WERI-Rb-1 (cell line): ENCODE measurements at regions not wholly inside any gene's neighbourhood (a gene's known extent, or its start where the extent isn't known, plus 50 kb on each side); places are given as distances from the start of the nearest gene placed in this dataset.
"Not testable (repeated sequence)": the region's sequence is repeated elsewhere in the genome, so short reads cannot be mapped to it uniquely, and the experiment has no call there.

Experiments used
- DNase-seq: peaks from one replicate; pipeline ENCODE4 v3.0.0-alpha.2; 2020
- H3K27ac ChIP-seq: fragments of 250-450 bp; sonication (Bioruptor Pico); 2 replicates; pipeline ENCODE4 v1.5.1; 2020; ENCODE audit warnings: mild to moderate bottlenecking, moderate library complexity
- H3K27me3 ChIP-seq: fragments of 250-450 bp; sonication (Bioruptor Pico); 2 replicates; pipeline ENCODE4 v1.5.1; 2021; ENCODE audit warnings: mild to moderate bottlenecking, low read depth, moderate library complexity; ENCODE audit not compliant: insufficient read depth, severe bottlenecking
- H3K36me3 ChIP-seq: fragments of 250-450 bp; sonication (Bioruptor Pico); 2 replicates; pipeline ENCODE4 v1.5.1; 2020; ENCODE audit warnings: mild to moderate bottlenecking, moderate library complexity
- H3K4me3 ChIP-seq: 2 replicates; pipeline ENCODE4 v1.5.1; 2011; ENCODE audit warnings: low read depth, mild to moderate bottlenecking, control low read depth, low read length
- H3K9me3 ChIP-seq: fragments of 250-450 bp; sonication (Bioruptor Pico); 2 replicates; pipeline ENCODE4 v1.5.1; 2021; ENCODE audit warnings: mild to moderate bottlenecking, moderate library complexity; ENCODE audit not compliant: severe bottlenecking

DNA sequence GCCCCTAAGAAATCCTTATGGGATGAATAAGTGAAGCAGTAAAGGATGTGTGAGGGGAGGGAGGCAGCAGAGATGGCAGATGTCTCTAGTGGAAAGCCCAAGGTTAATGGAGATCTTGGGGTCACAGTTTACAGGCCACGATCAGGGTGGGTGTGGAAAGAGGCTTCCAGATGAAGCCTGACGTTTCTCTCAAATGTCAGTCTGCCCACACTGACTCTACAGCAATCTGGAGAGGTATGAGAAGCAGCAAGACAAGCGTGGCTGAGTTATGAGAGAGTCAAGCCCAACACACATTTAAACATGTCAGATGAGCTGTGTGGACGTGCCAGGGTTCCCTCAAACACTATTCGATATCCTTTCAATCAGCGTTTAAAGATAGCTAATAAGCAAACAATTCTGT, 308.2 kb downstream of the BCL2L11 start:
- not testable (repeated sequence) for H3K9me3 ChIP-seq, H3K27me3 ChIP-seq, DNase-seq, H3K4me3 ChIP-seq, H3K27ac ChIP-seq, H3K36me3 ChIP-seq

DNA sequence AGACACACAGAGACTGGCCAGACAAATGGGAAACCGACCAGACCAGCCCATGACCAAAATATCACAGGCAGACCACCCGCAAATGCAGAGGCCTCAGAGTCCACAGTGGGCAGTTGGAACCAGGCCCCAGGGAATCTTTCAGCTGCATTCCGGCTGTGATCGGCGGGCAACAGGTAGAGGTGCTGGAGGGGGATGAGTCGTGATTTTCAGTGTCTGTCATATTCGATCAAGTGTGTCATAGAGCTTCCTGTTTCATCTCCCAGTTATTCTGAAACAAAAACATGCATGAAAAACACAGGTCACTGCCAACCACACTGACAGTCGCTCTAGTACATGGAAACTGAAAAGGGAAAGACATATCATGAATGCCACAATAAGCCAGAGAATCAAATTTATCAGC, 308.6 kb downstream of the BCL2L11 start:
- DNase-seq, H3K36me3 ChIP-seq, H3K27ac ChIP-seq, H3K27me3 ChIP-seq, H3K4me3 ChIP-seq, H3K9me3 ChIP-seq: not testable (repeated sequence)

DNA sequence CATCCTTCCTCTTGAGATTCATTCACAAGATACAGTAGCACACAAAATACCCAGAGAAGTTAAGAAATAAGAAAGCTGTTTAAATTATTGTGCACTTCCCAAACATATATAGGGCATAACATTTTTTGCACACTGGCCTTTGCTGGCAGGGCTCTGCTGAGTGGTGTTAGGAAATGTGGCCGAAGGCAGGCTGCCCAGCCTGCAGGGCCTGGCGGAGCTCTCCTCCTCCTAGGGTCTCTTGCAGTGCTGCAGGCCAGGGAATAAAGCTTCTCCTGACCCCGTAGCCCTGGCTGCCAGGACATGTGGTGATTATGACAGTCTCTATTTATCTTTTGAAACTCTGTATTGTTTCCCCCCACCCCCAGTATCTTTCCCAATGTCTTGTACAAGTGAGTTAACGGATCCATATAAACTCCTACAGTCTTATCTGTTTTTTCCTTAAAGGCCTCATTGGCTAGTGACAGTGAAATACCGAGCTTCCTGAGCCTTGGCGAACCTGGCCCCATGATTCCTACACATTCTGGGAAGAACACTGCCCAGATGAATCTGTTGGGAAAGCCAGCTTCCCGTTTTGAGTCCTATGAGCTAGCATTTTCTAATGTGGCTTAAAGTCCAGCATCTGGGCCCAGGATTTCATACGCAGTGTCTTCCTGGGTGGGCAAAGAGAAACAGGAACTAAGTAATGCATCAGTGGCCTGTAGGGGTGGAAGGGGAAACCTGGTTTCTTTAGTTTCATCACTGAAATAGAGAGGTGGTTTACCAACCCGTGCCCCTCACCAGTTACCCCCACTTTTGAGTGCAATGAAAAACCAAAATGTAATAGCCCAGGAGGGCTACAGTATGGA, 310.3 kb downstream of the BCL2L11 start:
- not testable (repeated sequence) for H3K27me3 ChIP-seq, H3K4me3 ChIP-seq

DNA sequence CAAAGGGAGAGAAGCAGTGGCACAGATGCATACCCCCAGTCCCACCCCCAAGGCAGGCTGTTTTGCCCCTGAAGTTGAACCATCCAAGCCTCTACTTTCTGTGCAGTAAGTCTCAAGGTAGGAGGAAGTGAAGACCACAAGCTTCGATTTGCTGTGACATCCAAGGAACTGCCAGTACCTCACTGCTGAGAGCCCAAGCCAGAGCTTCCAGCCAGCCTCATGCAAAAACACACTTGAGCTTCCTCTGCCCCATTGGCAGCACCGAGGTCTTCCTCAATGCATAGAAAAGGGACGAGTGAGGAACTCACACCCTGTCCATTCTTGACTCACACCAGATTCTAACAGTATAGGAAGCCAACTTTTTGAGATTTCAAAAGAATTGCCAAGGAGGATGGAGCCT, 311.7 kb downstream of the BCL2L11 start:
- H3K27ac ChIP-seq, H3K9me3 ChIP-seq, H3K36me3 ChIP-seq, H3K4me3 ChIP-seq, DNase-seq, H3K27me3 ChIP-seq: not testable (repeated sequence)

More for the DNA sequence above, 310.3 kb downstream of the BCL2L11 start:
- H3K36me3 ChIP-seq, H3K27ac ChIP-seq, H3K9me3 ChIP-seq, DNase-seq: not testable (repeated sequence)

DNA sequence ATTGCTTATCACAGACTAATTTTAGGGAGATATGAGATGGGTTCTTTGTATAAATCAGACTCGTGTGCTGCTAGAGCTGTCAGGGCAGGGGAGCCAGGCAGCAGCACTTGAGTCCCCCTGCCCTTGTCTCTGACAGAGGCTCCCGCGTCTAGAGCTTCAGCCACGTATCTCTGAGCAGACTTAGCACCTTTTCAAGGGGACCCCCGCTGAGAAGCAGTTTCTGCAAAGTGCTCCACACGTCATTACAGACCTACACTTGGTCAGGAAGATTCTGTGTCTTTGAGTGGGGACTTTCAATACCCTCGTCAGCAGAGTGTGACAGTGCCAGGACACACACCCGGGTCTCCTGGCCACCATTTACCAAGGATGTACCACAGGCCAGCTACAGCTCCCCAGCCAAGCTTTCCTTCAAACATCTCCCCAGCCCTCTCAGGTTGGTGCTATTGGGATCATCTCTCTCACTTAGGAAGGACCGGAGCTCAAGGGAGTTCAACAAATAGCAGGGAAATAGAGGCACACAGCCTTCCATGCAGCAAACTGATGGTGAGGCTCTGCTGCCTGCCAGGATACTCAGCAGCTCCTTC, 312.3 kb downstream of the BCL2L11 start:
- not testable (repeated sequence) for H3K27me3 ChIP-seq, DNase-seq, H3K9me3 ChIP-seq, H3K36me3 ChIP-seq, H3K4me3 ChIP-seq, H3K27ac ChIP-seq

DNA sequence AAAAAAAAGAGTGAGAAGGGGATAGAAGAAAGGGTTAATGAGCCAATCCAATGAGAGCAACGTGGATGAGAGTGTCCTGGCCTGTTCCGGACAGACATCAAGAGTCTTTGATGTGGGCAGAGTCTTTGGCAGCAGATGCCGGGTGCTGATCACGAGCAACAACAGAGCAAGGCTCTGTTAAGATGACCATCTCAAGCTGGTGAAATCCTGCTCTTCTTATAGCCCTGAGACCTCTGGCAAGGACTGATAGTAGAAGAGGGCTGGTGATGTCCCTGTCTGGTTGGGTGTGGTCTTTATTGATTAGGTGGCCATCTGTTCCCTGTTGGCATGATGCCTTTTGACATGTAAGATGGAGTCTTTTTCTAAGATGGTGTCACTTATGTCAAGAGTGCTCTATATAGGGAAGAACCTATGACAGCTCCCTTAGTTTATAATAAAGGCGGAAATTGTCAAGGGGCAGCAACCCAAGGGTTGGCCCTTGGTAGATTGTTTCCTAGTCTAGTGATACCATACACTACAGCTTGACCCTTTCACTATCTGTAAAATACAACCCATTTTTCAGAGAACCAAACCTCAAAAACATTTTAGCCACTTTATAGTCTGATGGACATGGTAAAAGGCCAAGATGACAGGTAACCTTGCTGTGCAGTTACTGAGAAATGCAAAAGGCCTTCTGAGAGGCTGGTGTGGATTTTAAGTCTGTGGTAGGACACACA, 313.3 kb downstream of the BCL2L11 start:
- not testable (repeated sequence) for H3K36me3 ChIP-seq, H3K9me3 ChIP-seq, H3K27me3 ChIP-seq, DNase-seq, H3K27ac ChIP-seq, H3K4me3 ChIP-seq

DNA sequence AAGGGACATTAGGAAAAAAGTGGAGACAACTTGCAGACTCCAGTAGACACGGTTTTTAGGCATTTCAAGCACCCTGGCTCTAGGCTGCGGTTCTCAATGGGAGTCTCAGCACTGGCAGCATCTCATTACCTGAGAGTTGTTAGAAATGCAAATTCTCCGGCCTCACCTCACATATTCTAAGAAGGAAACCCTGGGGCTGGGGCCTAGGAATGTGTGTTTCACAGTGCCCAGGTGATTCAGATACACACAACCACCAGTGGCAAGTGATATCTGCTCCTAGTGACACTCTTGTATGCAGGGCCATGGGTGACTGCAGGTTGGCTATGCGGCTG, 313.9 kb downstream of the BCL2L11 start:
- not testable (repeated sequence) for H3K27me3 ChIP-seq, H3K9me3 ChIP-seq, H3K4me3 ChIP-seq, DNase-seq, H3K27ac ChIP-seq, H3K36me3 ChIP-seq

DNA sequence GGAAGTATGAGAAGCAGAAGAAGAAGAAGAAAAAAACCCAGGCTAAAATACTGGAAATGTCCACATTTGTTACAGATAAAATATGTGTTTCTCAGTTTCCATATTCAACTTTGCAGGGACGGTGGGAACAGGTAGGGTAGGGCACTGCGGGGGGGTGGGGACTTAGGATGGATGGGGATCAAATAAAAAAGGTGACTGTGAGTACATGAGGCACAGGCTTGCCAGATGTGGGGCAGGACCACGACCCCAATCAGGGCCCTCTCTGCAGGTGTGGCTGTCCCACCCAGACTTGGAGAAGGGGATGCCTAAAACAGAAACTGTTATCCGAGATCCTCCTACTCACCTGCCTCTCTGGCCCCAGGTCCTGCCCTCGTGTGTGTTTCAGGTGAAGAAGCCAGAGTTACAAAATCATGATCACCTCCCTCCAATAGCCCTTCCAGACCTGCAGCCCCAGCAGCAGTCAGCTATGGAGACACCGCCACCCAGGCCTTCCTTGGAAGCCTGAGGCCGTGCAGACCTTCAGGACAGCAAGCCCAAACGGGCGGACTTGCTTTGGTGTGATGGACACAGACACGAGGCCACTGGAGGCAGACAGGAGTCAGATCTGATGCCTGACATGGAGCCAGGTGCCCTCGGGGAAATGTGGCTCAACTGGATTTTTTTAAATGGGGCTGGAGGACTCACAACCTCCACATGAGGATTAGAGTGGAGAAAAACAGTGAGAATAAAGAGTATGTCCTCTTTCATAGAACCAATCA, 315.0 kb downstream of the BCL2L11 start:
- H3K9me3 ChIP-seq, H3K36me3 ChIP-seq, DNase-seq, H3K27ac ChIP-seq, H3K27me3 ChIP-seq, H3K4me3 ChIP-seq: not testable (repeated sequence)

DNA sequence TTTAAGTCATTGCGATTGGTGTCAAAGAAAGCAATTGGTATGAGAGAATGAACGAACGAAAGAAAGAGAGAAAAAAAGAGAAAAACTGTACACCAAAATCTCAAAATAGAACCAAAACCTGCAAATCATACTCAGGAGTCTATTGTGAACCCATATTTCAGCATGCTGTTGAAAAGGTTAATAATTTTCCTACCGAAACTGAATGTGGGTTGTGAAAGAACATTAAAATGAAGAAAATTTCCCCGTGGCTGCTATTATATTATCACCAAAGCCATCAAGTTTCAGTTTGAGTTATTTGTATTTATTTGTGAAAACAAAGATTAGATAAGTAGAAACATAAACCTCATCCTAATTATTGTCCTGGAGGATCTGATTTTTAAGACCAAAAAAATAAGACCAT, 315.7 kb downstream of the BCL2L11 start:
- not testable (repeated sequence) for H3K9me3 ChIP-seq, H3K27ac ChIP-seq, DNase-seq, H3K4me3 ChIP-seq, H3K36me3 ChIP-seq, H3K27me3 ChIP-seq

DNA sequence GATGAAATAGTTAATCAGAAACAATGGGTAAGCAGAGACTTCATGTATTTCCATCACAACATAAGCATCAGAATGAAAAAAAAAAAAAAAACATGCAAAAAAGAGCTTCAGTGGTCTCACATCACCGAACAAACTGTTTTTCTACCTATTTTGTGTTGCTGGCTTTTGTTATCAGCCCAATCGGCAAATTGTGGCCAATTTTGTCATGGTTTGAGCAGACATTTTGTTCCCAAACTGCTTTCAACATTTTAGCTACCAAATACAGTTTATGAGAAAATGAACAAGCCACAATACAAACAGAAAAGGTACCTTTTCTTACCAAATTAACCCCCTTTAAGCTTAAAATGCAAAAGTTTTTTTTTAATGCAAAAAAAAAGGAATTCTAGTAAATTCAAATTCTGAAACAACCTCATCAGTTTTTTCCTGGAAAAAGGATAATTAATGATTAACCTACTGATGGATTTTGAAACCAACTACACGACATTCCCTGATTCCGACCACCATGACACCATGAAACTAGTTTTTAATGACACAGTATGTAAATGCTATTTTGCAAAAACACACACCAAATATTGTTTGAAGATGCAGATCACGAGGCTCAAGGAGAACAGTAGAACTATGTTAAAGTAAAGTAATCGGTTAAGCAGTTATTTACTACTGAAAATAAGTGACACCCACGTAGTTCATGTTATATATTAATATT, 316.7 kb downstream of the BCL2L11 start:
- DNase-seq, H3K4me3 ChIP-seq, H3K9me3 ChIP-seq, H3K36me3 ChIP-seq, H3K27me3 ChIP-seq, H3K27ac ChIP-seq: not testable (repeated sequence)

DNA sequence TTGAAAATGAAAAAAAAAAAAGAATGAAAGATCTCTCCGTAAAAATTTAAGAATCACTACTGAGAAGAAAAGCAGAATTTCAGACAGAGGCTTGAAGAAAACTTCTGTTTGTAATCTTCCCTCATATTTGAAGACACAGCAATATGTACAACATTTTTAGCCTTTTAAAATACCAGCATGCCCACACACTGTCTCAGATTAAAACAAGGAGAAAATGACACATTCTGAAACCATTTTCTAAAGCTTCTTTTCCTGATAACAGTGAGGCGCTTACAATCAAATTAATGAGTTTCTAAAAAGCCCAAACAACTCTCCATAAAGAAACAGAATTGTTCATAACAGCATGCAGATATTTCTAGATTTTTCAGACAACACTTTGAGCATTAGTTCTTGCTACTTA, 317.4 kb downstream of the BCL2L11 start:
- not testable (repeated sequence) for H3K4me3 ChIP-seq, H3K9me3 ChIP-seq, H3K27me3 ChIP-seq, H3K36me3 ChIP-seq, H3K27ac ChIP-seq, DNase-seq

DNA sequence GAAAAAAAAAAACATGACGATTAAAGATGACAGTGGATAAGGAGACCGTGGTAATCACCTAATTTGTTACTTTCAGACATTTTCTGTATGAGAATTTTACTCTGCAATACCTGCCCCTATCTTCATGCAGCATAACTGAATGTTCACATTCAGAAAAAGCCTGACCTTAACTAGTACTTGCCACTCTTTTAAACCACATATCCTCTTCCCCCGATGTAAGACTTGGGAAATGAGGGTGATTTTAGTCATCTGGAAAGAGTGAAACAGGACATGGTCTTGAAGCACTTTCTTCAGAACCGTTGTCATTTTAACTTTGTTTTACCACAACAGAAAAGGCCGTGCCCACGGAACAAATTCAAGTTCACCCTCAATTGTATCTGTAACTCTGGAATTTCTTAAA, 318.5 kb downstream of the BCL2L11 start:
- not testable (repeated sequence) for H3K4me3 ChIP-seq, DNase-seq, H3K9me3 ChIP-seq, H3K27ac ChIP-seq, H3K36me3 ChIP-seq, H3K27me3 ChIP-seq

DNA sequence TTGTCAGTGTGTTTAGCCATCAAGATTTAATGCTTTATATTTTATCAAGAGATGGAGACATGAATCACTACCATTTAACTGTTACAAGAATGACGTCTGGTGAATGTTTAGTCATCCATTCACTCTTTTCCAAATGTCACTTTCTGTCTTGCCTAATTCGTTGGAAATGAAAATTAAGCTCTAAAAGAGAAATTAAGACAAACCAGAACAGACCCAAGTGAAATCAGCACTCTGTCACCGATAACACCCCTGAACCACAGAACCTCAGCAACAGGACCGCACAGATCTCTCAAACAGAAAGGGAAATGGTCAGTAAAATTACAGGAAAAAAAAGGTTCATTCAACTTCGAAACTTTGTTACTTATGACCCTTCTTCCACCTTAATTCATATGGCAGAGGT, 320.9 kb downstream of the BCL2L11 start:
- not testable (repeated sequence) for H3K4me3 ChIP-seq, H3K36me3 ChIP-seq, DNase-seq, H3K27ac ChIP-seq, H3K27me3 ChIP-seq, H3K9me3 ChIP-seq
